BE2C (cell line): ENCODE measurements at regions not wholly inside any gene's neighbourhood (a gene's known extent, or its start where the extent isn't known, plus 50 kb on each side); places are given as distances from the start of the nearest gene placed in this dataset.
A peak's percentile ranks its signal among the peaks of the same experiment; 100 is the strongest.

Source experiments
- DNase-seq: peaks from one replicate; pipeline ENCODE4 v3.0.0-alpha.2; 2020
- H3K27me3 ChIP-seq: fragments of 250-450 bp; sonication (Bioruptor Pico); 2 replicates; pipeline ENCODE4 v1.5.1; 2020; ENCODE audit warnings: mild to moderate bottlenecking
- H3K36me3 ChIP-seq: fragments of 250-450 bp; sonication (Bioruptor Pico); 2 replicates; pipeline ENCODE4 v1.5.1; 2020; ENCODE audit warnings: mild to moderate bottlenecking
- H3K4me1 ChIP-seq: fragments of 250-450 bp; sonication (Bioruptor Pico); 2 replicates; pipeline ENCODE4 v1.5.1; 2020
- H3K4me3 ChIP-seq: 2 replicates; pipeline ENCODE4 v1.5.1; 2011; ENCODE audit warnings: low read depth, low read length
- H3K9me3 ChIP-seq: fragments of 250-450 bp; sonication (Bioruptor Pico); 2 replicates; pipeline ENCODE4 v1.5.1; 2020
- TF ChIP-seq, protein P1 (sequence below): IDR thresholded peaks from 2 replicates; pipeline ENCODE4 v1.5.1; 2012; ENCODE audit warnings: mild to moderate bottlenecking, low read depth, low read length

DNA sequence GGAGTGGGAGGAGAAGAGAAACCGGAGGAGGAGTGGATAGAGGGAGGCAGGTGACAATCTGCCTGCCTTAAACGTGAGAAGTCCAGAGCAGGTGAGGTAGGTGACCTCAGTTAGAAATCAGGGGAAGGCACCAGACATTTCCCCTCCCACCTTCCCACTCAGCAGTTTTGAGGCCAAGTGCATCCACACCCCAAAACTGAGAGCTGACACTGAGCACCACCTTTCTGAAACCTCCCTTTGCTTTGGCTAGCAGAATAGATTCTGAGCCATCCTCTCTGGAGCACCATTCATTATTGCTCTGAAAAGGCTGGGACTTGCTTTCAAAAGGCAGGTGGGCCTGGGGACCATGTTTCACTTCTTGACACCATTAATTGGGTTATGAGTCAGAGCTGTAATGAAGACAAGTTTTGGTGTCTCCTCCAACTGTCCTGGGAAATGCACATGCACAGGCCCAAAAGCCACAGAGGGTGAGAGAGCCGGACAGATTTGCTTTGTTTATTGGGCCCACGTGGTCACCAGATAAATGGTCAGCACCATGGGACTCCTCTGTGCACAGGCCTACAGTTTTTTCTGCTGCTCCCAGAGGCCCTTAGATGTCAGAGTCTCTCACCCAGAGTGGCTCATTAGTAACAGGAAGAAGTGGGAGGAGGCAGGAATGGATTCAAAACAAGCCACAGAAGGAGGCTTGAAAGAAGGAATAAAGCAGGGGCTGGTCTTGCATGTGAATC is 314.7 kb downstream of the TLE1 start:
- H3K27me3 ChIP-seq, result no peaks in the 10 kb centered on the region
- no peak overlapping the region for H3K4me3 ChIP-seq
- no peak for DNase-seq
- no peaks in the 10 kb centered on the region for H3K36me3 ChIP-seq
- peaks cover 40% of the 10 kb centered on the region for H3K4me1 ChIP-seq
- no peaks in the 10 kb centered on the region for H3K9me3 ChIP-seq
- TF ChIP-seq, protein P1, sequence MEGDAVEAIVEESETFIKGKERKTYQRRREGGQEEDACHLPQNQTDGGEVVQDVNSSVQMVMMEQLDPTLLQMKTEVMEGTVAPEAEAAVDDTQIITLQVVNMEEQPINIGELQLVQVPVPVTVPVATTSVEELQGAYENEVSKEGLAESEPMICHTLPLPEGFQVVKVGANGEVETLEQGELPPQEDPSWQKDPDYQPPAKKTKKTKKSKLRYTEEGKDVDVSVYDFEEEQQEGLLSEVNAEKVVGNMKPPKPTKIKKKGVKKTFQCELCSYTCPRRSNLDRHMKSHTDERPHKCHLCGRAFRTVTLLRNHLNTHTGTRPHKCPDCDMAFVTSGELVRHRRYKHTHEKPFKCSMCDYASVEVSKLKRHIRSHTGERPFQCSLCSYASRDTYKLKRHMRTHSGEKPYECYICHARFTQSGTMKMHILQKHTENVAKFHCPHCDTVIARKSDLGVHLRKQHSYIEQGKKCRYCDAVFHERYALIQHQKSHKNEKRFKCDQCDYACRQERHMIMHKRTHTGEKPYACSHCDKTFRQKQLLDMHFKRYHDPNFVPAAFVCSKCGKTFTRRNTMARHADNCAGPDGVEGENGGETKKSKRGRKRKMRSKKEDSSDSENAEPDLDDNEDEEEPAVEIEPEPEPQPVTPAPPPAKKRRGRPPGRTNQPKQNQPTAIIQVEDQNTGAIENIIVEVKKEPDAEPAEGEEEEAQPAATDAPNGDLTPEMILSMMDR, result no peak

DNA sequence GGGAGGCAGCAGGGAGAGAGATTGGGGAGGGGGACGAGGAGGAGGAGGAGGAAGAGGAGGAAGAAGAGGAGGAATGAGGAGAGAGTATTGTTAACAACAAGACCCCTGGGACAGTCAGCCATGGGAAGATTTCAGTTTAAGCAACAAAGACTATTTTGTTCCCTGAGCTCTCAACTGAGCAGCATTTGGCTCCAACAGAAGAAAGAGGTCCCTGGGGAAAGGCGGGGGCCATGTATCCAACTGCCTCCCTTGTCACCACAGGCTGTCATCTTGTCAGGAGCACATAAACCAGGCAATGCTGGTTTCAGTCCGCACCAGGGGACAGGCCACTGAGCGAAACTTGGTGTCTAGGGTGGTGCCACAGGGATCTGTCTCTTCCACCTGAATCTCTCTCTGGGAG is 316.1 kb downstream of the TLE1 start:
- no peaks in the 10 kb centered on the region for H3K36me3 ChIP-seq
- H3K9me3 ChIP-seq, result no peaks in the 10 kb centered on the region
- H3K27me3 ChIP-seq, result no peaks in the 10 kb centered on the region
- no peak overlapping the region for H3K4me3 ChIP-seq
- no peak for DNase-seq
- TF ChIP-seq, protein P1, result no peak
- H3K4me1 ChIP-seq, result peaks cover 40% of the 10 kb centered on the region

- H3K36me3 ChIP-seq, result no peaks in the 10 kb centered on the region
- H3K4me1 ChIP-seq, result peaks cover 39% of the 10 kb centered on the region
- no peaks in the 10 kb centered on the region for H3K9me3 ChIP-seq
- H3K4me3 ChIP-seq, result no peak overlapping the region
- TF ChIP-seq, protein P1, result no peak
- no peak for DNase-seq
- no peaks in the 10 kb centered on the region for H3K27me3 ChIP-seq
Measured at GRCh38 chr9:81372628-81373191, 316.6 kb downstream of the TLE1 start.

GRCh38 chr9:81371824-81372223 is 317.5 kb downstream of the TLE1 start:
- H3K4me3 ChIP-seq, result no peak overlapping the region
- TF ChIP-seq, protein P1, result no peak
- H3K9me3 ChIP-seq, result no peaks in the 10 kb centered on the region
- peaks cover 32% of the 10 kb centered on the region for H3K4me1 ChIP-seq
- H3K27me3 ChIP-seq, result no peaks in the 10 kb centered on the region
- no peak for DNase-seq
- H3K36me3 ChIP-seq, result no peaks in the 10 kb centered on the region

DNA sequence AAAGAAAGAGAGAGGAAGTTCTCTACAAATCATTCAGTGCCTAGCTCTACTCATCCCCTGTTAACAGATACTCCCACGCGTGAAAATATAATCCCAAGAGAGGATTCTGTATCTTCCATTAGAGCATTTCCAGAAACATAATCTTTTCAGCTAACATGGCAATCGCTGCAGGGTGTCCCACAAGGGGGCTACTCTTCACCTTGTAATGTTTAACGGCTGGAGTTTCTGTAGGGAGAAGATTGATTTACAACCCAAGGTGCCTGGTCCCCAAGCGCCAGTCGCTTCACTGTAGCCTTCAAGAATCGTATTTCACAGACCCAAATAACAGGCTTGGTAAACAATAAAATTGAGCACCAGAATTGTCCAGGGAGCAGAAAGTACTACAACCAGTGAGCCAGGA is 318.7 kb downstream of the TLE1 start:
- Histone ChIP-seq H3K36me3 (no peaks in the 10 kb centered on the region), H3K4me3 (no peak overlapping the region), H3K4me1 (peaks cover 23% of the 10 kb centered on the region), H3K27me3 (no peaks in the 10 kb centered on the region), H3K9me3 (no peaks in the 10 kb centered on the region)
- DNase-seq, result peak; percentile 36
- TF ChIP-seq, protein P1, result peak; percentile 41

DNA sequence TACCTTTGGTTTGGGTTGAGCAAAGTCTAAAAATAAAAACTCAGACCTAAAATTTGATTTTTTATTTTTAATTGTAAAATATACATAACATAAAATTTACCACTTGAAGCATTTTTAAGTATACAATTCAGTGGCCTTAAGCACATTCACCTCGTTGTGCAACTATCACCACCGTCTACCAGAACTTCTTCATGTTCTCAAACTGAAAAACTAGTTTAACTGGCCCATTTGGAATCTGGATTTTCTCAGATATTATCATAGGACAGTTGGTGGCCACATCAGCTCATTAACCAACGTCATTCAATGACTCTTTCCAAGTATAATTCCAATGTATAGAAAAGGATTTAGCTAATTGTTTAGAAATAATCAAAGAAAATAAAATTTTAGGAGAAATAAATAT is 319.3 kb downstream of the TLE1 start:
- Histone ChIP-seq H3K36me3 (no peaks in the 10 kb centered on the region), H3K27me3 (no peaks in the 10 kb centered on the region), H3K4me3 (no peak overlapping the region), H3K4me1 (peaks cover 23% of the 10 kb centered on the region), H3K9me3 (no peaks in the 10 kb centered on the region)
- DNase-seq, result no peak
- TF ChIP-seq, protein P1, result no peak
